Progenitor cell of endocrine pancreas (in vitro differentiated cells): ENCODE measurements at regions not wholly inside any gene's neighbourhood (a gene's known extent, or its start where the extent isn't known, plus 50 kb on each side); places are given as distances from the start of the nearest gene placed in this dataset.
"Not testable (repeated sequence)": the region's sequence is repeated elsewhere in the genome, so short reads cannot be mapped to it uniquely, and the experiment has no call there.

Experiments used
- DNase-seq: peaks from one replicate; pipeline ENCODE4 v3.0.0; 2021; ENCODE audit warnings: low spot score; ENCODE audit not compliant: unreplicated experiment
- H3K27ac Mint-ChIP-seq: 2 replicates; pipeline ENCODE4 v1.8.0; 2021; ENCODE audit warnings: mild to moderate bottlenecking, moderate library complexity, mixed read lengths
- H3K27me3 Mint-ChIP-seq: 2 replicates; pipeline ENCODE4 v1.8.0; 2021; ENCODE audit warnings: mixed read lengths
- H3K36me3 Mint-ChIP-seq: 2 replicates; pipeline ENCODE4 v1.8.0; 2022; ENCODE audit warnings: mixed read lengths; ENCODE audit not compliant: insufficient read depth
- H3K4me1 Mint-ChIP-seq: 2 replicates; pipeline ENCODE4 v1.8.0; 2021; ENCODE audit warnings: low read depth, mixed read lengths
- H3K4me3 Mint-ChIP-seq: 2 replicates; pipeline ENCODE4 v1.8.0; 2021; ENCODE audit warnings: low read depth, mild to moderate bottlenecking, moderate library complexity, mixed read lengths
- H3K9me3 Mint-ChIP-seq: 2 replicates; pipeline ENCODE4 v1.8.0; 2021; ENCODE audit warnings: low read depth, mixed read lengths
- TF ChIP-seq, protein P1 (sequence below): fragments of 200-600 bp; sonication (generic); IDR thresholded peaks from one replicate; pipeline ENCODE4 v1.5.0; 2021; ENCODE audit warnings: antibody characterized with exemption, mild to moderate bottlenecking; ENCODE audit not compliant: unreplicated experiment

DNA sequence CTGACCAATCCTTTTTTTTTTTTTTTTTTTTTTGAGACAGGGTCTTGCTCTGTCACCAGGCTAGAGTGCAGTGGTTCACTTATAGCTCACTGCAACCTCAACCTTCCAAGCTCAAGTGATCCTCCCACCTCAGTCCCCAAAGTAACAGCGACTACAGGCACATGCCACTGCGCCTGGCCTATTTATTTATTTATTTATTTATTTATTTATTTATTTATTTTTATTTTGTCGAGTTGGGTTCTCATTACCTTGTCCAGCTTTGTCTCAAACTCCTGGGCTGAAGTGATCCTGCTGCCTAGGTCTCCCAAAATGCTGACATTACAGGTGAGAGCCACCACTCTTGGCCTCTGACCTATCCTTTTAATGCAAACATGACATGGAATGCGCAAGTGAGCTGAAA is 124.4 kb downstream of the GXYLT1 start:
- DNase-seq = no peak
- Mint-ChIP-seq H3K27ac (no peak overlapping the region), H3K4me3 (no peak overlapping the region), H3K9me3 (no peaks in the 10 kb centered on the region), H3K4me1 (peaks cover 2% of the 10 kb centered on the region), H3K36me3 (no peaks in the 10 kb centered on the region), H3K27me3 (peaks cover 11% of the 10 kb centered on the region)
- TF ChIP-seq, protein P1, sequence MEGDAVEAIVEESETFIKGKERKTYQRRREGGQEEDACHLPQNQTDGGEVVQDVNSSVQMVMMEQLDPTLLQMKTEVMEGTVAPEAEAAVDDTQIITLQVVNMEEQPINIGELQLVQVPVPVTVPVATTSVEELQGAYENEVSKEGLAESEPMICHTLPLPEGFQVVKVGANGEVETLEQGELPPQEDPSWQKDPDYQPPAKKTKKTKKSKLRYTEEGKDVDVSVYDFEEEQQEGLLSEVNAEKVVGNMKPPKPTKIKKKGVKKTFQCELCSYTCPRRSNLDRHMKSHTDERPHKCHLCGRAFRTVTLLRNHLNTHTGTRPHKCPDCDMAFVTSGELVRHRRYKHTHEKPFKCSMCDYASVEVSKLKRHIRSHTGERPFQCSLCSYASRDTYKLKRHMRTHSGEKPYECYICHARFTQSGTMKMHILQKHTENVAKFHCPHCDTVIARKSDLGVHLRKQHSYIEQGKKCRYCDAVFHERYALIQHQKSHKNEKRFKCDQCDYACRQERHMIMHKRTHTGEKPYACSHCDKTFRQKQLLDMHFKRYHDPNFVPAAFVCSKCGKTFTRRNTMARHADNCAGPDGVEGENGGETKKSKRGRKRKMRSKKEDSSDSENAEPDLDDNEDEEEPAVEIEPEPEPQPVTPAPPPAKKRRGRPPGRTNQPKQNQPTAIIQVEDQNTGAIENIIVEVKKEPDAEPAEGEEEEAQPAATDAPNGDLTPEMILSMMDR = no peak

DNA sequence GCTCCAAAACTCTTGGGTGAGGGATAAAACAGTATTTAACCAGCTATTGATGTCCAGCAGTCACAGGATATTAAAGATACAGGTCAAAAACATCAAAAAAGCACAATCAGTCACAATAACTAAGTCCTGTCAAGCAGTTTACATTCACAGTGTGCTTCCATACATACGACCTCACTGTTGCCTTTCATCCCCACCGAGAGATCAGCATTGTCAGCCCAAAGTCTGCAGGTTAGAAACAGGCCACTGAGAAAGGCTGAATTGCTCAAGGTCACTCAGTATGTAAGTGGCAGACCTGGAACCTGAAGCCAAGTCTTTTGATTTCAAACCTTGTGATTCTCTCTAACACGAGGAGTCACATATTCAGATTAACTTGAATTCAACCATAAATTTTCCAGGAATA is 124.9 kb downstream of the GXYLT1 start:
- TF ChIP-seq, protein P1 = no peak
- Mint-ChIP-seq H3K4me1 (peaks cover 2% of the 10 kb centered on the region), H3K27me3 (peaks cover 11% of the 10 kb centered on the region), H3K36me3 (no peaks in the 10 kb centered on the region), H3K4me3 (no peak overlapping the region), H3K9me3 (no peaks in the 10 kb centered on the region), H3K27ac (no peak overlapping the region)
- DNase-seq = no peak

DNA sequence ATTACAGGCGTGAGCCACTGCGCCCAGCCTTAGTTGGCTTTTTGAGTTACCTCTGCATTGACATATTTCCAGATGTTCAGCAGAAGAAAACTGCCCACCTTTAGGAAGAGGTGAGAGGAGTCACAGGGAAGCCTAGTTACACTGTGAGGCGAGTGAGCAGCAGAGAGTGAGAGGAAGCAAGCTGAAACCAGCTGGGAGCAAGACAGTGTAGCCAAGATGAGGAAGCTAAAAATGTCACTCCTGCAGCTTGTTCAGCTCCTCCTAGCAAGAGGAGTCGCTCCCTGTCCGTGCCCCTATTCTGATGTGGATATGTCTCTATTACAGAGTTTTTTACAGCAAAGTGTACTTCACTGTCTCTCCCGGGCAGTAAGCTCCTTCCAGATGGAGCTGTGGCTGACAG is 127.6 kb downstream of the GXYLT1 start:
- TF ChIP-seq, protein P1 = no peak
- Mint-ChIP-seq H3K27ac (no peak overlapping the region), H3K27me3 (no peaks in the 10 kb centered on the region), H3K9me3 (no peaks in the 10 kb centered on the region), H3K4me1 (no peaks in the 10 kb centered on the region), H3K36me3 (no peaks in the 10 kb centered on the region), H3K4me3 (no peak overlapping the region)
- no peak for DNase-seq

DNA sequence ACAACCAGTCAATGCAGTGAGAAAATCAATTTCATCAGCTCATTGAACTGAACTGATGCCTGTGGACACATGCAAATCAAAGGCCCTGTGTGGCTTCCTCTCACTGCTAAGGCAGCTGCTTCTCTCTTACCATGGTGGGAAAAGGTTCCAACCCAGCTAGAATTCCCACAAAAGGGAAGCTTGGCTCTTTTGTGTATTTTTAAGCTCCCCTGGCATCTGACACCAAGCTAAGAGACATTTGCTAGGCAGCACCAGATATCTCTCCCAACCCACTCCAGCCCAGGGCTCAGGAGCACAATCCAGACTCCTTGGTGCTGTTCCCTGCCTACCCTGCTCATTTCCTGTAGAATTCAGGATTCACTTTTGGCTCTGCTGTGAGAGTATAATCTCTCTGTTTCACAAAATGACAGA is 129.6 kb downstream of the GXYLT1 start:
- Mint-ChIP-seq H3K9me3 (no peaks in the 10 kb centered on the region), H3K27me3 (no peaks in the 10 kb centered on the region), H3K4me3 (no peak overlapping the region), H3K36me3 (no peaks in the 10 kb centered on the region), H3K27ac (peak overlapping the region; percentile 27), H3K4me1 (no peaks in the 10 kb centered on the region)
- TF ChIP-seq, protein P1 = no peak
- no peak for DNase-seq

DNA sequence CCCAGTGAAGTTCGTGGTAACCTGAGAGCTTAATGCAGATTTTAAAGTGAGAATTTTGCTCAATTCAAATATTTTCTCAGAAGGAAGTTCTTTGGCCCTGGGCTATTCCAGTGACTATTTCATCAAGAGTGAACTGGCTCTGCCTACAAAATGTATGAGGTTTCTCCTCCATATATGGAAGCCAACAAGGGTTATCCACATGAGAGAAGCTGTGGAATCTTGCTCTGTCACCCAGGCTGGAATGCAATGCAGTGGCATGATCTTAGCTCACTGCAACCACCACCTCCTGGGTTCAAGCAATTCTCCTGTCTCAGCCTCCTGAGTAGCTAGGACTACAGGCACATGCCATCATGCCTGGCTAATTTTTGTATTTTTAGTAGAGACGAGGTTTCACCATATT is 132.2 kb downstream of the GXYLT1 start:
- H3K9me3 Mint-ChIP-seq, H3K27me3 Mint-ChIP-seq, H3K4me1 Mint-ChIP-seq, H3K4me3 Mint-ChIP-seq, H3K36me3 Mint-ChIP-seq, DNase-seq, H3K27ac Mint-ChIP-seq: not testable (repeated sequence)

DNA sequence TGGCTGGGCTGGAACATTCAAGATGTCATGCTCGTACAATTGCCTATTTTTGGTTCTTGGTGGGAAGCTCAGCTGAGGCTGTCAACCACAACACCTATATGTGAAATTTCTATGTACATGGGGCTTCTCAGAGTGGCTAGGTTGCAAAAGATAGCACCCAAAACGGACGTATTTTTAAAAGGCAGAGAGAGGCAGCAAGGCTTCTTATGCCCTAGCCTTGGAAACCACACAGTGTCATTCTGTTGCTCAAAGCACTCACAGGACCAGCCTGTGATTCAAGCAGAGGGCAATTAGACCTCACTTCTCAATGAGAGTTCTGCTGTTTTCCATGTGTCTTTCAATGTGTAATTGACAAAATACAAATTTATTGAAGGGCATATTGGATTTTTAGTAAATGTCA is 134.0 kb downstream of the GXYLT1 start:
- TF ChIP-seq, protein P1 = no peak
- Mint-ChIP-seq H3K36me3 (no peaks in the 10 kb centered on the region), H3K27me3 (no peaks in the 10 kb centered on the region), H3K27ac (no peak overlapping the region), H3K4me3 (no peak overlapping the region), H3K4me1 (no peaks in the 10 kb centered on the region), H3K9me3 (no peaks in the 10 kb centered on the region)
- no peak for DNase-seq
